Kidney capillary endothelial cell (primary cell): ENCODE measurements at regions not wholly inside any gene's neighbourhood (a gene's known extent, or its start where the extent isn't known, plus 50 kb on each side); places are given as distances from the start of the nearest gene placed in this dataset.
"Not testable (repeated sequence)": the region's sequence is repeated elsewhere in the genome, so short reads cannot be mapped to it uniquely, and the experiment has no call there.

Source experiments
- DNase-seq: peaks from one replicate; pipeline ENCODE4 v3.0.0-alpha.2; 2018; ENCODE audit warnings: low spot score

- no peak for DNase-seq
Measured at GRCh38 chr12:91672130-91672529, 473.5 kb downstream of the BTG1 start.

- DNase-seq = no peak
Measured at GRCh38 chr12:91667694-91668093, 478.0 kb downstream of the BTG1 start.

- DNase-seq = no peak
Measured at GRCh38 chr12:91663744-91664143, 481.1 kb upstream of the DCN start.

- DNase-seq = no peak
Measured at GRCh38 chr12:91663310-91663709, 480.7 kb upstream of the DCN start.

GRCh38 chr12:91662021-91662420 lies 479.4 kb upstream of the DCN start:
- no peak for DNase-seq

GRCh38 chr12:91657032-91657431 lies 474.4 kb upstream of the DCN start:
- no peak for DNase-seq

DNA sequence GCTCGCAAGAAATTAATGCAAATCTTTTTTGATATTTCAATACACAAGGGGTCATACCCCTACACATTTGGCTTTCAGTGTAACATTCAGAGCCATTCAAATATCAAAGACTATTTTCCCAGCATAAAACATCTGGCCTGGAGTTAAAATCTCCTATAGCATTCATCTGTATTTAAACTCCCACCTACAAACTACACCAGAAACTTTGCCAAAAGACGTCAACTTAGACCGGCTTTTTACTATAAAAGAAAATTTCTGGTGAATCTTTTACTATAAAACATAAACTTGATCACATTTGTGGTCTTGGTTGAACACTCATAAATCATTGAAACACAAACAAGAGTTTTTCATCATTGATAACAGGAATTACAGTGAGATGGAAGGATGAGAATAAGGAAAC lies 473.3 kb upstream of the DCN start:
- no peak for DNase-seq

DNA sequence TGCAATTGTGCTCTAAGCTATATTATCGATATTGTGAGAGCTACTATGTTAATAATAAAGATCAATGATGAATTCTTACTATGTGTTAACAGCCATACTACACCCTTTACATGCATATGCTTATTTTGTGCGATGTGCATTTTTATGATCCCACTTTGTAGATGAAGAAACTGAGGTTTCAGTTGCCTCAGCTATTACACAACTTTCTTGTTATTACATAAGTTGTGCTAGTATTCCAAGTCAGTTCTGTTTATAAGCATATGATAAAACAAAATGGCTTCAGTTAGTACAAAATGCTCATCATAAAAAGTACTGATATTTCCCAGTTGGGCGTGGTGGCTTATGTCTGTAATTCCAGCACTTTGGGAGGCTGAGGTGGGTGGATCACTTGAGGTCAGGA lies 471.5 kb upstream of the DCN start:
- no peak for DNase-seq

GRCh38 chr12:91651728-91652127 lies 469.1 kb upstream of the DCN start:
- DNase-seq = no peak

DNA sequence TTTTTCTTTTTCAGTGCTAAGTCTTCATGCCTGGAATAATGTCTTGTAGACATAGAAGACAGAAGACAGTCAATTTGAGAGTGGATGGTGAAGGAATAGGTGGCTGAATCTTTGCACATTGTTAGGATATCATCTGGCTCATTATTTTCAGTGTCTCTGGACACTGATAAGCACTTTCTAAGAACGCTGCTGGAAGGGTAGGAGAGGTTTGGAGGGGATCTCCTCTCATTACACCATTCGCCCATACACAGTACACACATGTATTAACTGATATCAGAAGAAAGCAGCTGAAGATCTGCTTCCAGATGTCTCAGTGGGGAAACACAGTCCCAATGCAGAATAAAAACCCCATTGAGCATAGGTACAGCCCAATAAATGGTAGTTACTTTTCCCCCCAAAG lies 461.1 kb upstream of the DCN start:
- DNase-seq = no peak

DNA sequence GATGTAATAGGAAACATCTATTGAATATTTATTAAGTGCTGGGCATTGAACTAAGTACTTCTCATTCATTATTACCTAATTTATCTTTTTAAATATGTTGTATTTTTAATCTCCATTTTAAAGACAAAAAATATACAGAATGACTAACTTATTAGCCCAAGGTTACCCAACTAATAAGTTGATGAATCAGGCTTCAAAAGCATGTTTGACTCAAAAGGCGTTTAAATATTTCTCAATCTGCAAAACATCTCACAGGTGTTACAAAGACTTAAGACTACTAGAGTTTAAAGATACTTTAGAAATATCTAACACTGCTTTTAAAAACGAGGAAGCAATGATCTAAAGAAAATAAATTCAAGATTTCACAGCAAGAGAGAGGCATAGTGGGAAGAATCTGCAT lies 457.4 kb upstream of the DCN start:
- DNase-seq = no peak

DNA sequence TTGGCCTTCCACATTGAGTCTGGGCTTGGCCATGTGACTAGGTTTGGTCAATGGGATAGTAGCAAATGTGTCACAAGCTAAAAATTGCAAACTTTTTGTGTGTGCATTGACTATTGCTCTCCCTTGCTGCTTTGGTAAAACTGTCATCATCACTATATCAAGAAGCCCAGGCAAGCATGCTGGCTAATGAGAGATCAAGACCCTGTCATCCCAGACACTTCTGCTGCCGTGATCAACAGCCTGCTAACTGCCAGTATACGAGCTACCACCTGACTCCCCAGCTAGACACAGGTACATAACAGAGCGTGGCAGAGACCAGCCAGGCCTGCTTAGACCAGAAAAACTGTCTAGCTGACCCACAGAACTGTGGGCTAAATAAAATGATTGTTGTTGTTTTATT lies 456.7 kb upstream of the DCN start:
- no peak for DNase-seq

GRCh38 chr12:91637789-91638624 lies 455.4 kb upstream of the DCN start:
- no peak for DNase-seq

DNA sequence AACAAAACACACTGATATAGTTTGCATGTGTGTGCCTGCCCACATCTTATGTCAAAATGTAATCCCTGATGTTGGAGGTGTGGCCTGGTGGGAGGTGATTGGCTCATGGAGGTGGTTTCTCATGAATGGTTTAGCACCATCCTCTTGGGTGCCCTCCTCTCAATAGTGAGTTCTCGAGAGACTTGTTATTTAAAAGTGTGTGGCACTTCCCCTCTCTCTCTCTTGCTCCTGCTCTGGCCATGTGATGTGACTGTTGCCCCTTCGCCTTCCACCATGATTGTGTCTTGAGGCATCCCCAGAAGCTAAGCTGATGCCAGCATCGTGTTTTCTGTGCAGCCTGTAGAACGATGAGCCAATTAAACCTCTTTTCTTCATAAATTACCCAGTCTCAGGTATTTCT lies 454.1 kb upstream of the DCN start:
- DNase-seq = no peak

DNA sequence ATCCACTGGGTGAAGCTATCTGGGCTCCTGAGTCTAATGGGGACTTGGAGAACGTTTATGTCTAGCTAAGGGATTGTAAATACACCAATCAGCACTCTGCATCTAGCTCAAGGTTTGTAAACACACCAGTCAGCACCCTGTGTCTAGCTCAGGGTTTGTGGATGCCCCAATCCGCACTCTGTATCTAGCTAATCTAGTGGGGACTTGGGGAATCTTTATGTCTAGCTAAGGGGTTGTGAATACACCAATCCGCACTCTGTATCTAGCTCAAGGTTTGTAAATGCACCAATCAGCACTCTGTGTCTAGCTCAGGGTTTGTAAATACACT lies 451.7 kb upstream of the DCN start:
- DNase-seq = not testable (repeated sequence)

- no peak for DNase-seq
Measured at GRCh38 chr12:91633734-91634357, 451.2 kb upstream of the DCN start.

- no peak for DNase-seq
Measured at GRCh38 chr12:91633206-91633605, 450.6 kb upstream of the DCN start.

GRCh38 chr12:91632042-91632786 lies 449.6 kb upstream of the DCN start:
- DNase-seq = no peak

DNA sequence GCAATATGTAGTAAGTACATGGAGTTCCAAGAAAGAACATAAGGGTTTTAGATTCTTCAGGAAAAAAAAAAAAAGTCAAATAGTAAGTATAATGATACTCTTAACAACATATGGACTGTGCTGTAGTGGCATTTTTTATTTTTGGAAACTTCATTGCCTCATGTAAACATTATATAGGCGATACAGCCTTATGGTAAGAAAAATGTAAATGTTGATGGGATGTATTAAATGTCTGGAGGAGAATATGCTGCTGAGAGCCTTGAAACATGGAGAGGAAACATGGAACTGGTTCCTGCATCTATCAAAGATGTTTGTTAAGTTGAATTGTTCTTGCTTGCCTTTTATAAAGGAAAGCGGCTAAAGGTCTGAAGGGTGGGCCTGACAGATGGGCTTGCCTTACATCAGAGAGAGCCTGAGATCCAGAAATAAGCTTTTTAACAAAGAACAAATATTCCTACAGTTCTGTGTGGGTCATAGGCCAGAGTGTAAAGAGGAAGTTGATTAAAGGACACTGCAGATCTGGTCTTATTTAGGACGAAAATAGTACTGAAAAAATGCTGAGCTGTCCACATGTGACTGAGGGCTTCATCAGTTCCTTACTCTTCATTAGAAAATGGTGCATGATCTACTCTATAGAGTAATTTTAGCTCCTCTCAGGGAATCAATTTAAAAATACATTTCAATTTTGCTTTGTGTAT lies 448.1 kb upstream of the DCN start:
- DNase-seq = no peak

DNA sequence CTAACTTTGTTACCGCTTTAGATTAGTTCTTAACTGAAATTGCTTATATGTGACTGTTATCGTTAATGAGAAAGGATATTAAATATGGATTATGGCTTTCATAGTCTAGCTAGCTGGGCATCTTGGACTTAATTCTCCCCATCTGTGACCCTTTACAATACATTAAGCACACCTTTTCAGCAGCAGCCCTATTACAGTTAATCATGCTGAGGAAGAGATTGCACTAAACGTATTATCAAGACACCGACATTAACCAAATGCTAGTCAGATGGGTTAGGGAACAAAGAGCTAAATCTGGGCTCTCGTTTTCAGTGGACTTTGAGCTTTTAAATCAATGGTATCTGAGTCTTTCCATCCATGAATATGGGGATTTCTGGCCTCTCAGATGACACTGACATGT lies 447.5 kb upstream of the DCN start:
- DNase-seq = no peak

GRCh38 chr12:91629440-91629839 lies 446.8 kb upstream of the DCN start:
- DNase-seq = no peak

DNA sequence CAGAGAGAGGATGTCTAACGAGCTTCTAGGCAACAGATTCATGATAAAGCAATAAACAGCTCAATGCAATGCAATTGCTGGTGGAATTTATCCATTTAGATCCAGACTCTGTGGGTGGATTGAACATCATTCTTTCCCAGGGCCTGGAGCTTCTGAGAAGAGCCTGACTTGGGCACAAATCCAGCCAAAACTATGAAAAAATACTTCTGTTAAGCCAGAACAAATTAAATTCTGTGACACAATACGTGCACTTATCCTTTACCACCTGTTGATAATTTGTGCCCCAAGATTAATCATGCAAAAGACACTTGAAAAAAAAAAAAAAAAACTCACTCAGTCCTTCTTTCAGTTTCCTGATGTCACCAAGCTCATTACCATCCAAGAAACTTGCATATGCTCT lies 446.0 kb upstream of the DCN start:
- DNase-seq = no peak

DNA sequence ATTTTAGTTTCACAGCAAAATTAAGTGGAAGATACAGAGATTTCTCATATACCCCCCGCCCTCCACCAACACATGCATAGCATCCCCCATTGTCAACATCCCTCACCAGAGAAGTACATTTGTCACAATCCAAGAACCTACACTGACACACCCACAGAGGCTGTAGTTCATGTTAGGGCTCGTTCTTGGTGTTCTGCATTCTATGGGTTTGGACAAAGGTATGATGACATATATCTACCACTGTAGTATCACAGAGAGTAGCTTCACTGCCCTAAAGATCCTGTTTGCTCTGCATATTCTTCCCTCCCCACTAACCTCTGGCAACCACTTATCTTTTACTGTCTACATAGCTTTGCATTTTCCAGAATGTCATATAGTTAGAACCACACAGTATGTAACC lies 444.6 kb upstream of the DCN start:
- DNase-seq = no peak
